CD4-positive, alpha-beta T cell treated with Interleukin-4 for 1 hour (primary cell): ENCODE measurements at regions not wholly inside any gene's neighbourhood (a gene's known extent, or its start where the extent isn't known, plus 50 kb on each side); places are given as distances from the start of the nearest gene placed in this dataset.
"Not testable (repeated sequence)": the region's sequence is repeated elsewhere in the genome, so short reads cannot be mapped to it uniquely, and the experiment has no call there.

Experiments used
- DNase-seq, 2 donors: peaks; one replicate each; pipeline ENCODE4 v3.0.0-alpha.2; 2020 to 2022

DNA sequence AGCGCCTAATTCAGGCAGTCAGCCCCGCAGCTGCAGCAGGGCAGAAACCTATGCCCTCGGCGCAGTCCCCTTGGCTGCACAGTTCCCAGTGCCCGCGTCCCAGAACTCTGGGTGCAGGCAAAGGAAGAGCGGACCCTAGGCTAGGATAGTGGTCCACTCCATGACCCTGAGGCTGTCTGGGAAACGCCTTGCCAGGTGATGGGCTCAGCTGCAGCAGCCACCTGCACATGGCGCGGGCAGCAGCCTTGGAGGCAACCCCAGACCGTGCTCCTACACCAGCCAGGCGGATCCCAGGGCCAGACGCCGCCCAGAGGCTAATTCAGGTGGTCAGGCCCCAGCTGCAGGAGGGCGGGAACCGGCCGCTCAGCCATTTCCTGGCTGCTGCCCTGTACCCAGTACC is 83.0 kb downstream of the POTEC start:
- not testable (repeated sequence) for DNase-seq

DNA sequence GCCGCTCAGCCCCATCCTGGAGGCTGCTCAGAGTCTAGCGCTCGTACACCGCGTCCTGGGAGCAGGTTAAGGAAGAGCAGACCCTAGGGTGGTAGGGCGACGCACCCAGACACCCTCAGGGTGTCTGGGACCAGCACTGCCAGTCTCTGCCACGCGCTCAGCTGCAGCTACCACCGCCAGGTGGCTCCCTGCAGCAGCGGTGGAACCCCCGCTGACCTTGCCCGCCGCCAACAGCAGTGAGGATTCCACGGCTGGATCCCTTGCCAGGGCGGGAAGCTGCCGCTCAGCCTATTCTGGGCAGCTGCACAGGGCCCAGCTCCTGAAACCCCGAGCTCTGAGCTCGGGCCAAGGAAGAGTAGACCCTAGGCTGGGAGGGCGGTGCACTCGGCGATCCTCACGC is 83.6 kb downstream of the POTEC start:
- DNase-seq, result not testable (repeated sequence)

DNA sequence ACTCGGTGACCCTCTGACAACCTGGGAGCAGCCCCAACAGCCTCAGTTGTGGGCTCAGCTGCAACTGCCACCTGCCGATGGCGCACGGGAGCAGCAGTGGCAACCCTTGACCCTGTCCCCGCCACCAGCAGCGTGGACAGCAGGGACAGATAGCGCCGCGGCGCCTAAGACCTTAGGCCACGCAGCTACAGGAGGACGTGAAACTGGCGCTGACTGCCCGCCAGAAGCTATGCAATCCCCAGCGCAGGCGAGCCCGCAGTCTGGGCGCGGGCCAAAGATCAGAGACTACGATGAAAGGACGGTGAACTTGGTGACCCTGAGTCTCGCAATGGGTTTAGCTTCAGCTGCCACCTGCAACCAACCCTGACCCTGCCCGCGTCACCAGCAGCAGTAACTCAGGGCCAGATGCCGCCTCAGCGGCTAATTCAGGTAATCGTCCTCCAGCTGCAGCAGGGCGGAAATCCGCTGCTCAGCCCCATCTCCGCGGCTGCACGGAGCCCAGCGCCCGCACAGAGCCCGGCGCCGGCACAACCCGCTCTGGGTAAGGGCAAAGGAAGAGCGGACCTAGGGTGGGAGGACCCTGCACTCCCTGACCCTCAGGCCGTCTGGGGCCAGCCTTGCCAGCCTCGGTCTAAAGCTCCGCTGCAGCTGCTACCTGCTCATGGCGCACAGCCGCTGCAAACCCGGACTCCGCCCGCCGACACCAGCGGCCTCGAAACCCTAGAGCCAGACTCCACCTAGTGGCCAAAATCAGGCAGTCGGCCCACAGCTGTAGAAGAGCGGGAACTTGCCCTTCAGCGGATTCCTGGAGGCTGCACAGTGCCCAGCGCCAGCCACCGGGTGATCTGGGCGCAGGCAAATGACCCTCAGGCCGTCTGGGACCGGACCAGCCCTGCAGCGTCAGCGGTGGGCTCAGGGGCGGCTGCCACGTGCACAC is 85.1 kb downstream of the POTEC start:
- peak; percentile 69 to 77 for DNase-seq

DNA sequence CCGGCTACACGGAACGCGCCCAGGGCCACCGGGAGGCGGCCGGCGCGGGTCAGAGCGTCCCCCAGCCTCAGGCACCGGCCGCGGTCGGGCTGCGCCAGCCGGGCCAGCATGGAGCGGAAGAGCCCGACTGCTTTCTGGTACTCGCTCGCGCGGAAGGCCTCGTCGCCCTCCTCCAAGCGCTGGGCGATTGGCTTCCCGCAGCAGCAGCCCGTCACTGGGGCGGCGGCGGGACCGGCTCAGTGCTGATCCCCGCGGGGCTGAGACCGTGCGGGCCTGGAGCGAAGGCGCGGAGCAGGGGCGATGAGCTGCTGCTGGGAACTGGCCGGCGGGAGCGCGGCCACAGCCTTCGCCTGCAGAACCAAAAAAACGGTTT is 92.8 kb downstream of the POTEC start:
- DNase-seq, result peak in 1 of 2 donors; percentile 30

DNA sequence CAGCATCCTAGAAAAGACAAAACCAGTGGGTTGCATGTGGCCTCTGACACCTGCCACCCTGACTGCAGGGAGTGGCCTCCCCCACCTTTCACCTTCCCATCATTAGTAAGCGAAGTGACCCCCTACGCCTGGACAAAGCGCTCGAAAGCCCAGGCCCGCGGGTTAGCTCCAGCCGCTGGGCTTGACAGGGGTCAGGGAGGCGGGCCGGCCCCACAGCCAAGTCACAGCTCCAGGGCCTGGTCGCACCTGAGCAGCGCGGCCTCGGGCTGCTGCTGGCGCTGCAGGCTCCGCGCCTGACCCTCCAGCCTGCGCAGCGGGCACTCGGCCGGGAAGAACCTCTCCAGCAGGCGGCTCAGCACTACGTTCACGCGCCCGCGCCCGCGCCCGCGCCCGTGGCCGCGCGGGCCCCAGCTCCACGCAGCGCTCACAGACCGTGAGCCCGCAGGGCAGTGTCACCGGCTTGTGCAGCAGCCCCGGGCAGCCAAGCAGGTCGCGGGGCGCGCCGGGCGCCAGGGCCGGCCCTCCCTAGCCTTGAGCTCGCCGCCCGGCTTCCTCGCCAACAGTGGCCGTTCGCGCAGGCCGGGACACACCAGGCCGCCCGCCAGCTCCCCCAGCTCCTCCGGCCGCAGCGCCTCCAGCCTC is 93.3 kb downstream of the POTEC start:
- DNase-seq, result peak in 1 of 2 donors; percentile 48

DNA sequence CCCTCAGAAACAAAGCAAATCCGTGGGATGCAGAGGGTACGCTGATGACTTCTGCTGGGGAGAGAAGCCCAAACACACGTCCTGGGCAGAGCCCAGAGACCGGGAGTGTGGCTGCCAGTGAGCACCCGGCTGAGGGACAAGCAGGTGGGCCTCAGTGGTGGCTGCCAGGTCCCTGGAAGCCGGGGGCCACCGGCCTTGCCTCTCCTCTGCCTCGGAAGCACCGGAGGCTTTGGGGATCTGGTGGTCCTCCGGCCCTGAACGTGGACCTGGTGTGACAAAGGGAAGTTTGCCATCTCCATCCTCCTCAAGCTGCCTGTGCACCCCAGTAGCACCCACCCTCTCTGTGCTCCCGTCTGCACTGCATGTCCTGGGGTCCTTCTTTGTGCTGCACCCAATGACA is 94.3 kb downstream of the POTEC start:
- not testable (repeated sequence) for DNase-seq

DNA sequence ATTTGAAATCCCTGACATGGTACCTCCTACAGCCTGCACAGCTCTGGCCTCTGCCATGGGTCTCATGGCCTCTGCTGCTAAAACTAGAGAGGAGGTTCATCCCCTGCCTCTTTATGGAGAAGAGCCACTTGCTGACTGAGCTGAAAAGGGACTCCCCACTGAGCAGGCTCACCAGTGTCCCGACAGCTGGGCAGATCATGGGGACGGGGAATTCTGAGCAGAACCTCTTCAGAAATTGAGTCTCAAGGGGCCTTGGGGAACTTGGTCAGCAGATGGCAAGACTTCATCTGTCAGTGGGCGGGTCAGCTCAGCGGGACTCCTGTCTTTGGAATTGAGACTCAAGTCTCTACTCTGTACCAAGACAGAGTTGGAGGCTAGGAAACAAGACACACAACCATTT is 95.7 kb downstream of the POTEC start:
- DNase-seq, result not testable (repeated sequence)

DNA sequence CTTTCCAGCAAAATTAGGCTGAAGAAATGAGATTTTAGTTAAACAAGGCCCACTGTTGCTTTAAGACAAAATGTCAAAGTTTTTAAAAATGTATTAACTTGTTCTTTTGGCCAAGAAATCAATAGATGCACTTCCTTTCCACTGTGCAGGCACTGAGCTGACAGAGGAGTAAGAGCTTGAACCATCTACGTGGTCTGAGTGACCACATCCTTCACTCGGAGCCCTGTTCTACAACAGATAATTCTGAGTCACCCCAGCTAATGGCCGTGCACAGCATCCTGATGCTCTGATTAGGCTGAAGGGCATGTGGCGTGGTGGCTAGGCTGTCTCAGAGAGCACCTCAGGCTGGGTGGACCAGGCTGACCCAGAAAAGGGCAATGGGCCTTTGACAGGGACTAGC is 107.9 kb downstream of the POTEC start:
- DNase-seq, result not testable (repeated sequence)

DNA sequence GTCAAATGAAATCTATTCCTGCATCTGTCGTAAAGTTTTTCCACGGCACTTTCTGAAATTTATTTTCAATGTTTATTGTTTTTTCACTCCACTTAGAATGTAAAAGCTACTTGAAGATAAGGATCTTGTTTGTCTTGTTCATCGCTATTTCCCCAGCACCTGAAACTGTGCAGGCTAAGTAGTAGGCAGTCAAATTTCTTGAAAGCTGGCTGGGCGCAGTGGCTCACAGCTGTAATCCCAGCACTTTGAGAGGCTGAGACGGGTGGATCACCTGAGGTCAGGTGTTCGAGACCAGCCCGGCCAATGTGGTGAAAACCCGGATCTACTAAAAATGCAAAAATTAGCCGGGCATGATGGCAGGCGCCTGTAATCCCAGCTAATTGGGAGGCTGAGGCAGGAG is 111.0 kb downstream of the POTEC start:
- not testable (repeated sequence) for DNase-seq

DNA sequence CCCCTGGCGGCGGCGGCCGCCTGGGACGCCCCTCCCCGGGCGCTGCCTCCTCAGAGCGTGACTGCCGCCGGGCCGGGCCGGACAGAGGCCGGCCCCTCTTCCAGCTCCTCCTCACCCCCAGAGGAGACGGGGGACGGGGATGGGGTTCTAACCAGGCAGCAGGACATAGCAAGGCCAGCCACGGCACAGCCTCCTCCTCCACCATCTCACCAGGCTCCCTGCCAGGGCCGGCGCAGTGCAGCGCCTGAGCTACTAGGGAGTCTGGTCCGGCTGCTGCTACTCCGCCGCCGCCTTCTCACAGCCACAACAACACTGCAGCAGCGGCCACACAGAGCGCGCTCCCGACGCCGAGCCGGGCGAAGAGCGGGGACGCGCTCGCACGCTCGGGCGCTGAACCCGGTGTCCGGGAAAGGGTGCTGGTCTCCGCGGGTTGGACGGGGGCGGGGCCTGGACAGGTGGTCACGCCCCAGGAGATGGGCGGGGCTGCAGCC is 112.3 kb downstream of the POTEC start:
- peak; percentile 50 to 73 for DNase-seq

DNA sequence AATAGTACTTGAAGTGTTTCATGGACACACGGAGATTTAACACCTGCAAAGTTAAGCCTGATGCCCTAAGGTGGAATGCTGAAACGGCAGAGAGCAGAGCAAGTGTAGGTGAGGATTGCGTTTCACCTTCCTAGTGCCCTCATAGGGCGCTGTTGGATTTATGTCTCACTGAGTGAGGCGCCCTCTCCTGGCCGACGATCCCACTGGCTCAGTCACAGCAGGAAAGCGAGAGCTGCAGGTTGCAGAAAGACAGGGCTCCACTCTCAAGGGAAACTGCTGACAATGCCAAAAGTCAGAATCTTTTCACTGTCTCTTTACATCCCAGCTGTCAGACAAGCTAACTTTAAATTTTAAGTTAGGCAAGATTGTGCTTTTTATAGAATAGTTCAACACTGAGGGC is 127.6 kb downstream of the POTEC start:
- peak; percentile 32 to 40 for DNase-seq

DNA sequence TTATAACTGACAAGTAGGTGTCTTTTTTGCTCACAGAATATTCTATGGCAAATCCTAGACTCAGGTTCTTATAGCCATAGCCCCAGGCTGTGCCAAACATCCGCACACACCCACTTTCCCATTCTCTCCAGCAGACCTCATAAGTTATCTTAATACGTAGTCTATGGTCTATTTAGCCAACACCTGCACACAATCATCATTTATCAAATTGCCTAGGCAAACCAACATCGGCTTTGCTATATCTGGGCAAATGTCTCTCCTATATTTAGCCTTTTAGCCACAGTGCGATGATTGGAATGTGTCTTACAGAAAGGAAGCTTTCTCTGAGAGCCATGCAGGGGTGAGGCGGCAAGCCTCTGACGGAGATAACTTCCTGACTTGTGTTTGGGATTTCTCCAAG is 128.0 kb downstream of the POTEC start:
- DNase-seq, result not testable (repeated sequence)

DNA sequence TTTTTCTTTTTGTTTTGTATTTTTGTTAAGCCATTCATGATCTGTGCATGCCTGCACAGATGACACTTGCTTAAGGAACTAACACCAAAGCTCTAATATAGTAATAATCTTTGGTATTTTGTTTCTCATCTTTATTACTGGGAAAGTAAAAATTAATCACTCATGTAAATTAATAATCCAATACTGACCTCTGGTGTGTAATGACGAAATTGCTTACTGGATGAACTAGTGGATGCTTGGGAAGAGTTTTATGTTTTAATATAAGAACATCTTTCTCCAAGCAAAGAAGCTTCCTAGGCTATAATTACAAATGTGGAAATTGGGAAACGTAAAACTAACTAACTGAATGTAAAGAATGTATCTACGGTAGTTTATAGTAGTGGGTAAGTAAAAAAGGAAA is 147.9 kb downstream of the POTEC start:
- DNase-seq, result peak in 1 of 2 donors; percentile 33

DNA sequence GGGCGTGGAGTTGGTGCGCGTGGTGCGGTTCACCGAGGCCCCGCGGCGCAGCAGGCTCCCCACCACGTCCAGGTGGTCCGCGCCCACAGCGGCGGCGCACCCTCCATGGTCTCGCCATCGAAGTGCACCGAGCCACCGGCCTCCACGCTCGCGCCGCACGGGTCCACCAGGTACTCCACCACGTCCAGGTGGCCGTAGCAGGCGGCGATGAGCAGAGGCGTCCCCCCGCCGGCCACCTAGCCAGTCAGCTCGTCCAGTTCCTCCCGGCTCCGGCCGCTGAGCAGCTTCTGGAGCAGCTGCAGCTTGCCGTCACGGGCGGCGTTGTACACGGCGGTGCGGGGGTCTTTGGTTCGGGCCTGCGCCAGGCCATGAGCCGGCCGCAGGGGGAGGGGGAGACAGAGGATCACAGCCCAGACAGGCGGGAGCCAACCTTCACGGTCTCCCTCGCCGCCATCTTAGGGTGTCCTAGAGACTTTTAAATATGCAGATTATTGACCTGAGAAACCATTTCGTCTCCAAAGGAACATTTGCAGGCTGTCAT is 149.8 kb downstream of the POTEC start:
- DNase-seq, result not testable (repeated sequence)

DNA sequence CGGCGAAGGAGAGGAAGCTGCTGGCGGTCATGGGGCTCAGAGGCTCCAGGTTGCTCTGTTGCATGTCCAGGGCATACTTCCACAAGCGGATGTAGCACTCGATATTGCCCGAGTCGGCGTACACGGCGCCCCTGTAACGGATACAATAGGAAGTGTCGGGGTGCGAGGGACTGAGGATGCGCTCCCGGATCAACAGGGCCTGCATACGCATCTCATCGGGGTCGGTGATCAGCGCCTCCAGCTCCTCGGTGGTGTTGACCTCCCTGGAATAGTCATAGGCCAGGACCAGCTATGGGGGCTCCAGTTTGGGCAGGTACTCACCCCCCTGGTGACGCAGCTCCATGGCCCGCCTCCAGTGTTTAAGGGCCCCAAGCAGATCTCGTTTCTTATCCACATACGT is 150.8 kb downstream of the POTEC start:
- not testable (repeated sequence) for DNase-seq

DNA sequence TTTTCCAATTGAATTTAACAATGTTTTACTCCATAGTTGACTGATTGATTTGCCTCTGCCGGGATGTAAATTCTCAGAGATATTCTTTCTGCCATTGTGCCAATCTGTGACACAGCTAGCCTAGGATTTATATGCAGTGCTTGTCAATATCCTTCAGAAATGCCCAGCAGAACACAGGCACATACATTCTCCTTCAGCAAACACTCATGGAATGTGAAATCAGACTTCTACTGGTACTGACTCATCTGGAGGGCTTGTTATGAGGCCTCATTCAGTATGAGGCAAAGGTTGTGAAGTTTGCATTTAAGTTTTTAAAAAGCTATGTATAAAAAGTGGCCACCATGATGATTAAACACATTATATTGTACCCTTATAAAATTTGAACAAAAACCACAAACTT is 158.4 kb downstream of the POTEC start:
- not testable (repeated sequence) for DNase-seq

DNA sequence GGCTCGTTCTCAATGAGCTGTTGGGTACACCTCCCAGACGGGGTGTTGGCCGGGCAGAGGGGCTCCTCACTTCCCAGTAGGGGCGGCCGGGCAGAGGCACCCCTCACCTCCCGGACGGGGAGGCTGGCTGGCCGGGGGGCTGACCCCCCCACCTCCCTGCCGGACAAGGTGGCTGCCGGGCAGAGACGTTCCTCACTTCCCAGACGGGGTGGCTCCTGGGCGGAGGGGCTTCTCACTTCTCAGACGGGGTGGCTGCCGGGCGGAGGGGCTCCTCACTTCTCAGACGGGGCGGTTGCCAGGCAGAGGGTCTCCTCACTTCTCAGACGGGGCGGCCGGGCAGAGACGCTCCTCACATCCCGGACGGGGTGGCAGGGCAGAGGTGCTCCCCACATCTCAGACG is 160.7 kb downstream of the POTEC start:
- not testable (repeated sequence) for DNase-seq

DNA sequence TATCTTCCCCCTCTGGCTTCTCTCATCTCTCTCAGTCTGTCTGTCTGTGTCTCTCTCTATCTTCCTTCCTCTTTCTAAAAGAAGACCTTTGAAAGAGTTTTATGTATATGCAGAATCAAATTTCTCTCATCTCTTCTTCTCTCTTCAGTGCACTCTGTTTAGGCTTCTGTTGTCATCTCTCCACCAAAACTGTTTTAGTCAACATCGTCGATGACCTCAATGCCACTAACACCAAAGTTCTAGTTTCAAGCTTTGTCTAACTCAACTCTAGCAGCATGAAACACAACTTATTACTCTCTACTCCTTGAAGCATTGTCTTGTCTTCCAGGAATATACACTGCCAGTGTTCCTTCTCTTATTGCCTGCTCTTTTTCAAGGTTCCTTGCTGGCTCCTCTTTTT is 163.9 kb downstream of the POTEC start:
- not testable (repeated sequence) for DNase-seq

DNA sequence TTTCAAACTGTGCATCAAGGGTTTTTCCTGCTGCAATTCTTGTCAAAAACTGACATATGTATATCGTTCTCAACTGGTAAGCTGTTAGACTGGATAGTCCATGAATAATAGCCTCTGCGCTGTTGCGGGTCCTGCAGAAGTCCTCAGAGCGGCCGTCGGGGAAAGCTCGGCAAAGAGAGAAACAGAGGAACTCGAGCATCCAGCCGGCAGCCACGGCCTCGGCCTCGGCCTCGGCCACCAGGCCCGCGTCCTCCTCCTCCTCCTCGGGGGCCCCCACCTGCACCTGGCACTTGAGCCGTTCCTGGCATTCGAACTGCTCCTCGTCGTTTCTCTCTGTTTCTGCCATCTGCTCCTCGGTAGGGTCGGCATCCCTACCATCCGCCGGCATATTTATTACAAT is 165.0 kb downstream of the POTEC start:
- DNase-seq, result not testable (repeated sequence)

DNA sequence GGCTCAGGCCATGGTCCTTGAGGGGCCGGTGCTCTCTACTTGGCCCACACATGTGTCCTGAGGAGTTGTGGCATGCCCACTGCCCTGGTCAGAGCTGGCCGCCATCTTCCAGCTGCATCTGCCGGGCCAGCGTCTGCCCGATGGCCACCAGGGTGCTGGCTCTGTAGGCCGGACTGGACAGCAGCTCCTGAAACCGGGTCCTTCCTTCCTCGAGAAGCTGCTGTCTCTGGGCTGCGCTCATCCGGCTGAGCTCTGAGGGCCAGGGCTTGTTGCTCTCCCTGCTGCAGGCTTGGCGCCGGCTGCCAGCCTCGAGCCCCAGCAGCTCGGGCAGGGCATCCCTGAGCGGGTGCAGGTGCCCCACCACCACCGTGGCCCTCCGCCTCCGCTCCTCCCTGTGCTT is 182.1 kb downstream of the POTEC start:
- not testable (repeated sequence) for DNase-seq

DNA sequence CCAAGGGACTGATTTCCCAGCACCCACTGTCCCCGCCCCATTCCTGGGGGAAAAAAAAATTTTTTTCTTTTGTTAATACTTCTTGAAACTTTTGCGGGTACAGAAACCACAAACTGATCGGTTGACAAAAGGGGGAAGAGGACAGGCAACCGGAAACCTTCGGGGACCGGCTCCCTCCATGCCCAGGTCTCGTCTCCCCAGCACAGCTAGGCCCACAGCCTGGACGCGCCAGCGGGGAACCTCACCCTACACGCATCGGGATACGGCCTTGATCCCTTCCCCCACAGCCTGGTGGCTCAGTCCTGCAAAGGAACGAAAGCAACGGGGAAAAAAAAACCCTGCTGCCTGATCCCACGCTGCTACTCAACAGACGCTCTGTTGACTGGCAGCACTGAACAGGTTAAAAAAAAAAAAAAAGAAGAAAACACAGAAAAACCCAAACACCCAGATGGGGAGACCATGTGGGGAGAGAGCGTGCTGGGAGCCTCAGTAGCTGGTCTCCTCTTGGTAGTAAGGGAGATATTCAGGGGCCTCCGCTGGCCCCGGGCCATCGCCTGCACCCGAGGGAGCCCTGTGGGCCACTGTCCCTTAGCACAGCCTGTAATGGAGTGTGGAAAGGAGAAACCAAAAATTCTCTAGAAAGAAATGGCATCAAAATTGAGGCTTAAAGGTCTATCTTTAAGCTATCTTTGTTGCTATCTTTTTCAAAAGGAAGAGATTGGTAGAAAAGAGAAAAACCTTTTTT is 185.7 kb downstream of the POTEC start:
- DNase-seq, result not testable (repeated sequence)

DNA sequence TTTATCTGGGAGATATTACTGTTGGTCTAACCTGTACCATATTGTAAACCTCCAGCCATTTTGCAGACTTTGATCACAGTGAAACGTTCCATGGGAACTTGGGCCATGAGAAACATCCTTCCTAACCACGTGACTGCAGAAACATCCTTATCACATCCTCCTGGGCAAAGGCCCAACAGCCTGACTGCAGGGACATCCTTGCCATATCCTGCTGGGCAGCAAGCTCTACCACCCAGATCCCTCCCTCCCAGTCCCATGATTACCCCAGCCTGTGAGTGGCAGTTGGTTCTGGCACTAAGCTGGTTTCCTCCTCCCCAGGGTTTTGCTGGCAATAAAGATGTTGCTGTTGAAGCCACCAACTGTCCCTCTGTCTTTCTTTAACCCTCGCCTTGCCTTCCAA is 201.2 kb downstream of the POTEC start:
- DNase-seq, result not testable (repeated sequence)

DNA sequence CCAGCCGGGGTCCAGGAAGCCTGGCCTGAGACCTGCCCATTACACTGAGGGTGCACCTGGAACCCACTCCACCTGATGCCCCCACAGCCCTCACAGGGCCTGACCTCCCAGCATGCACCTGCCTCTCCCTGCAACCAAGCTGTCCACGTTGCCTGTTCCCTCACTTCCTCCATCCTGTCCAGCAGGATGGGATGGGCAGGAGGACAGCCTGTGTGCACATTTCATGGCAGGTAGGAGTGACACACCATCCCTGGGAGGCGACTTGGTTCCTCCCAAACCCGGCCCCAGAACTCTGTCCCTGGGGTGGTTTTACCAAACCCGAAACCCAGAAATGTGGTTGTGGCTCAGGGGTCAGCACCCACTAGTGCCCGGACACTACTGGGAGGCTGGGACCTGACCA is 203.8 kb upstream of the ZNF519 start:
- DNase-seq, result not testable (repeated sequence)
